NCI-H460 (cell line): ENCODE measurements at regions not wholly inside any gene's neighbourhood (a gene's known extent, or its start where the extent isn't known, plus 50 kb on each side); places are given as distances from the start of the nearest gene placed in this dataset.
"Not testable (repeated sequence)": the region's sequence is repeated elsewhere in the genome, so short reads cannot be mapped to it uniquely, and the experiment has no call there.

Source experiments
- DNase-seq: peaks from one replicate; pipeline ENCODE4 v3.0.0-alpha.2; 2016; ENCODE audit warnings: low read depth; ENCODE audit errors: extremely low read depth

- no peak for DNase-seq
These were observed 366.1 kb upstream of the FAM47C start for GRCh38 chrX:36642052-36642451.

- DNase-seq, result no peak
These were observed 357.5 kb upstream of the FAM47C start for GRCh38 chrX:36650622-36651021.

- DNase-seq, result no peak
These were observed 324.7 kb upstream of the FAM47C start for GRCh38 chrX:36683507-36683906.

DNA sequence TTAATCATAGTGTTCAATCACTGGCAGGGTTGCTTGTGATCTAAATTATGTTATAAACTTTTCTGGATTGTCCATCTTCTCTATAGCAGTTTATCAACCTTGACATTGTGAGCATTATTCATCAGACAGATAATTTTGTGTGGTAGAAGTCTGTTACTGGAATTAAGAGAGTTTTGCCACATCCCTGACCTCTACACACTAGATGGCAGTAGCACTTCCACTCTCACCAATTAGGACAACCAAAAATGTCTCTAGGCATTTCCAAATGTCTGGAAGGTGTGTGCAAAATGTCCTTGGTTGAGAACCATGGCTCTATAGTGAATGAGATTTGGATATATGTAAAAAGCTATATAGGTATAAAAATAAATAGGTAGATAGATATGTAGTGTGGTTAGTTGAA, 324.1 kb upstream of the FAM47C start:
- peak; percentile 1 for DNase-seq

- no peak for DNase-seq
These were observed 286.2 kb upstream of the FAM47C start for GRCh38 chrX:36721990-36722389.

GRCh38 chrX:36753602-36754001, 254.6 kb upstream of the FAM47C start:
- DNase-seq, result no peak

DNA sequence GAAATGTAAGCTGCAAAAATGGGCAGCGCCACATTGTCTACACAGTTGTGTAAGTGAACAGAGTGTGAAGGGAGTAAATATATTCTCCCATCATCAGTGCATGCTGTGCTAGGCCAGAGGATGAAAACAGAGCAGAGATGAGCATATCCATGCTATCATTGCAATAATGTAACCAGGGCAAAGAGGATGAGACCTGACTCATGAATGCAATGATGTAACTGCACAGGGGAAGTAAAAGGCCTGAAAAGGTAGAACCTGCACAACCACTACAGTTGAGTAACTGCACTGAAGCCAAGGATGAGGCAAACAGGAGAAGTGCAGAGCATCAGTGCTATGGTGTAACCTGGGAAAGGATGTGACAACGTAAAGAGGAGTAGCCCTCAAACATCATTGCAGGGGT, 220.4 kb upstream of the FAM47C start:
- DNase-seq, result no peak

DNA sequence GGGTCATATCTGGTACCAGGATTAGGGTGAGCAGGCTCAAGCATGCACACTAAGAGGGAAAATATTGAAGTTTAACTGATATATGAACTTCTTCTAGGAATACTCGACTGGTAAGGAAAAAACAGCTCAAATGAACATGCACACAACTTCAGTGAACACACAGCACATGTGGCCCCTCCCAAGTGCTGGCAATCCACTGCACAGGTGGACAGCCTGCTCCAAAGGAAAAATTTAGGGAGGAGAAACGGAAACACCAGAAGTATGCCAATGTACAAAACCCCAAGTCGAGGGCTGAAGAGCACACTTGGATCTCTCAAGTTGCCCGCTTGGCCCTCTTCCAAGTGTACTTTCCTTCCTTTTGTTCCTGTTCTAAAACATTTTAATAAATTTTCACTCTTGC, 205.0 kb upstream of the FAM47C start:
- DNase-seq, result no peak

DNA sequence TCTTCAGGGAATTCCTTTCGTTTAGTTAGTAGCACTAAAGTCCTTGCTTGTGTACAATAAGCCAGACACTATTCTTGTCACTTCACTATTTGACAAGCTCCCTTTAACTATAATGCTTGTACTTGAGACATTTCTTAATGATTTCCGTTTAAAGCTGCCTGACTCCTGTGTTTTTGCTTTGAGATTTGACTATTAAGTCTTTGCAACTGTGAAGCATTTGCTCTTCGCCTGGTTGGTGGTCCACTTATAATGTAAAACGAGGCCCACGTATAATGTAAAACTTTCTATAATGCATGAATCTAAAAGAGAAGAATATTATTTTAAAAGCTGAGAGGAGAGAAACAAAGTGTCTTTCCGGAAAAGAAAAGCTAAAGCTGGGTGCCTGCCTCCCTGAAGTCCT, 204.1 kb upstream of the FAM47C start:
- DNase-seq, result no peak

GRCh38 chrX:36844857-36845256, 163.3 kb upstream of the FAM47C start:
- DNase-seq, result no peak

- no peak for DNase-seq
These were observed 160.7 kb upstream of the FAM47C start for GRCh38 chrX:36847496-36847895.

DNA sequence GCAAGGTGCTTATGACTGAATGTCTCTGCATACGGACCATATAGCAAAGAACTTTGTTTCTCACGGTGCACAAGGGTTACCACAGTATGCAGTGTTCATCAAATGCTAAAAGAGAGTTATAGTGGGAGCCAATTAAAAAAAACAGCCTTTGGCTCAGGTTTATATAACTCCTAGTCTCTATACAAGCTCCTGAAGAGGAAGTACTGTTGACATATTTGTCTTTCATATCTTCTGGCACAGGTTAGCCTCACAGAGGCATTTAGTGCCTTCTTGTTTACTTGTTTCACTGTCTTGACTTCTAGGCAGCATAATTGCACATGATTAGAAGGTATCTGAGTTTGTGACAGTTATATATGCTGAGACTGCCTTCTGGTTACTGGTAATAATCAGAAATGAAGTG, 158.8 kb upstream of the FAM47C start:
- DNase-seq, result no peak

DNA sequence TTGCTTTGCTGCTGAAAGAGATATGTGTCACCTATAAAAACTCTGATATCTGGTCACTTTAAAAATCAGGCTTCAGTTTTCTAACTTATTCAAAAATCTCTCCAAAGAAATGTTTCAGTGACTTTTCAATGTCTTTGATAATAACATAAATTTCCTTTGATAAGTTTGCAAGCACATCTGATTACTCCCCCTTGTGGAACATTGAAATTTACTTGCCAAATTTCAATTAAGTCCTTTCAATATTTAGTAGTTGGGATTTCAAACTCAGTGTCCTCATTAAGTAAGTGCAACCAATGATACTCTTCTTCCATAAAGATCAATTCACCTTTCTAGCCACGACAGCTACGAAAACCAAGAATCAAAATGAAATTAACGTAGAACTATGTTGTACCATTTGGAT, 151.3 kb upstream of the FAM47C start:
- no peak for DNase-seq

- no peak for DNase-seq
These were observed 148.9 kb upstream of the FAM47C start for GRCh38 chrX:36859231-36859630.

DNA sequence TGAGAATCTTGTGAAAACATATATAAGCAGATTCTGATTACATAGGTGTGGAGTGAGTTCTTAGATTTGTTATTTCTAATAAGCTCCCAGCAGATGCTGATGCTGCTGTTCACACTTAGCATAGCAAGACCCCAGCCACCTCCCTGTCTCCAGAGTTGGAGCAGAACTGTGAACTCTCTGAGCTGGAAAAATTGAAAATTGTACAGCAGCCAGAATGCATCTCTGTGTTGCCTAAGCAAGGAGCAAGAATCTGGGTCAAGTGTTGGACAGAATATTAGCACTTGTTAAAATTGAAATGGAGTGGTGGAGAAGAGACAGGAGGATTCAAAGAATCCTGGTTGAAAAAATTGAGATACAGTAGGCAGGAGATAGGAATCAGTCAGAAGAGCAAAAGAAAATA, 146.6 kb upstream of the FAM47C start:
- DNase-seq, result no peak

- no peak for DNase-seq
These were observed 141.0 kb upstream of the FAM47C start for GRCh38 chrX:36867143-36867542.

DNA sequence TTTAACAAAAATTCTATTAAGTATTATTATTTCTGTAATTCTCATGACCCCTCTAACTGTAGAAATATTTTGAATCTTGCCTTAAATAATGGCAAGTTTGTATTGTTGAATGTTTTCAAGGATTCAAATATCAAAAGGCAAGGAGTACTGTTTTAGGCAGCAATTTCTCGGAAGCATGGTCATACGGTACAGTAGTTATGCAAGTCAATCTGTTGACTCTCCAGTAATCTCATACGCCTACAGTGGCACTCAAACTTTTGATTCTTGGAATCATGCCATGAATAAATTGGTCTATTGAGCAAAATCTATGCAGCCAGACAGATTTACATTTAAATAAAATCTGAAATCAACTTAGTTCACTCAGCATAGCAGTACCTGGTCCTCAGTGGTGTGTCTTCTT, 139.6 kb upstream of the FAM47C start:
- no peak for DNase-seq

DNA sequence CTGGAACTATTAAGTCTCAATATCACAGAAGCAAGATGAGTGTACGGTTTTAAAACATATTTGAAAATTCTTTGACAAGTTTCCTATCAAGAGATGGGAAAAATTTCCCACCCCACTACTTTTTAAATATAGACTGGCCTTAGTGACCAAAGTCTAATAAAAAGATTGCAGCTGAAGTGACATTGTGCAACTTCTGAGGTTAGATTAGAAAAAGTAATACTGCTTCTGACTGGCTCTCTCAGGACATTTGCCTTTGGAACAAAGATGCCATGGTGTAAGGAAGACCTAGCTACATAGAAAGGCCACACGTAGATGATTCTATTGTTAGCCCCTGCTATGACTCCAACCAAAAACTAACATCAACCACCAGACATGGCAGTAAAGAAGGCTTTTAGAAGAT, 138.7 kb upstream of the FAM47C start:
- no peak for DNase-seq

DNA sequence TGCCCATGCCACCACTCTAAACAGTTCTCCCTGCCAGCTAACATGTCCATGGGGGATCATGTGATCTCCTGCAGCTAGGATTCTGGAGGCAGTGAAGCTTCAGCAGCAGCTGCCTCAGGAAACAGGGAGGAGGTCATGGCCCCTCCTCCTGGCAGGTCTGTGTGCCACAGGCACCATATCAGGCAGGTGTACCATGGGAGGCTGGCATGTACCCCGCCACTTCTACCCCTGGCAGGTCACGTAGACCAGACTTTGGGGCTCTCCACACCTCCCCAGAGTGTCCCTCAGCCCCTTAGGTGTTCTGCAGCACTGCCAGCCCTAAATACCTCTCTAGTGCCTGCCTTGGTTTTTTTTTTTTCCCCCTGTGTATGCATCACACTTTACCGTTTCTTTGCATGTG, 110.5 kb upstream of the FAM47C start:
- DNase-seq, result no peak

DNA sequence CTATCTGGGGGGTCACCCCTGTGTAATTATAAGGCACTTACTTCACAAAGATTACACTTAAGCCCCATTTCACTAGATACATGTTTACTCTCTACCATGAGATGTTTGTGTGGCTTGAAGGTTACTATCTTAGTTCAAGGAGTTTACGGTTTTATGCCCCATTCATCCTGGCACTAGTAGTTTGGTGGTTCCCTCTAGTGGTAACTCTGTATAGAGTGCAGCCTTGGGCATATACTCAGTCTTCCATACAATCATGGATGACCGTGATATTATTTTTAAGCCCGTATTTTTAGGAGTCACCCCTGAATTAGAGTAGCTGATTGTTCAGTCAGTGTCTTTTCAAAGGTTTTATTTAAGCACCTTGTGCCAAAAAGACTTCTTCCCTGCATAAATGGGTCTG, 109.9 kb upstream of the FAM47C start:
- no peak for DNase-seq

- DNase-seq, result not testable (repeated sequence)
These were observed 103.6 kb upstream of the FAM47C start for GRCh38 chrX:36904561-36904960.

DNA sequence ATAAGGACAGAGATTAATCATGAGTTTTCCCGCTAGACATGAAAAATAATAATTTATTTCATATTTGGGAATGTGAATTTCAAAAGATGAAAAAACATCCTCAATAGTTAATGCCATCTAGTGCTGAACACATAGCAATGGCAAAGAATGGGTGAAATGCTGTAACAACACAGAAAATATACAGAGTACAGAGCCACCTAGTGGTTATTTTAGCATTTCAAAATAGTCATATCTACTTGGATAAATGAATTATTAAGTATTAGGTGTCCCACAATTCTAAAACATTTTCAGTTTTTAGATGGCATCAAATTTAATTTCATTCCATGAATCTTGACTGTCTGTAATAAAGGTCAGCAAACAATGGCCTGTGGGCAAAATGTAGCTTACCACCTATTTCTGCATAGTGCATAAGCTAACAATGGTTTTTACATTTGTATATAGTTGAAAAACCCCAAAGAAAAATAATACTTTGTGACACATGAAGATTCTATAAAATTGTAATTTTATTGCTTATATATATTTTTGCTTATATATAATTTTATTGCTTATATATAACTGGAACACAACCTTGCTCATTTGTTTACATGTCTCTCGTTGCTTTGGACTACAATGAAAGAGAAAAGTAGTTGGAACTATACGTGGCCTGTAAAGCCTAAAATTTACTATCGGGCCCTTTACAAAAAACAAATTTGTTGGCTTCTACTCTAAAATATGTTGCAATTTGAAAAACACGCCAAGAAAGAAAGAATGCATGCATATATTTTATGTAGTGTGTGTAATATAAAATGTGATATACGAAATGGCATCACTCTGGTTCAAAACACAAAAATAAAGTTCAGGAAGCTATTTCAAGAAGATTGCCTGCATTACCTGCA, 99.1 kb upstream of the FAM47C start:
- peak; percentile 47 for DNase-seq

DNA sequence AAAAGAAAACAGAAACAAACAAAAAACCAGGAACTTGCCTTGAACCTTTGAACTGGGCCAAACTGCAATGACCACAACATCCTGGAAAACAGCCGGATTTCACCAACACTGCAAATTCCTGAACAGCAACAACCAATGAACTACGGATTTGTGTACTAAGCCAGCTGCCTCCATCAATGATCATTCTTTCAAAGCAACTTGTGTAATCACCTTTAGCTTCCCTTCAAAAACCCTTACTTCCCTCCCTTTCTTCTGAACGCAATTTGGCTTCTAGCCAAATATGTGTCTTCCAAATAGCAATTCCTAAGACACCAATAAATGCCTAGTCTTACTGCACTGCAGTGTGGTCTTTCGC, 98.5 kb upstream of the FAM47C start:
- no peak for DNase-seq
